Activated naive CD4-positive, alpha-beta T cell treated with anti-CD3 and anti-CD28 coated beads for 36 hours (primary cell): ENCODE measurements at regions not wholly inside any gene's neighbourhood (a gene's known extent, or its start where the extent isn't known, plus 50 kb on each side); places are given as distances from the start of the nearest gene placed in this dataset.

ENCODE experiments used
- CTCF ChIA-PET: fragments of 350-600 bp; sonication (Branson Sonifier 250); formaldehyde crosslinking; loops from one replicate; lab custom pipeline; 2021; ENCODE audit warnings: antibody characterized with exemption; lab: Charles Lee
- DNase-seq: peaks from one replicate; pipeline ENCODE4 v3.0.0-alpha.2; 2020
- H3K27ac Mint-ChIP-seq: one replicate; pipeline ENCODE4 v1.8.0; 2021; ENCODE audit warnings: mild to moderate bottlenecking, mixed read lengths
- H3K27me3 Mint-ChIP-seq: one replicate; pipeline ENCODE4 v1.8.0; 2021; ENCODE audit warnings: low read depth, mixed read lengths
- H3K36me3 Mint-ChIP-seq: one replicate; pipeline ENCODE4 v1.8.0; 2021; ENCODE audit warnings: low read depth, mixed read lengths
- H3K4me1 Mint-ChIP-seq: one replicate; pipeline ENCODE4 v1.8.0; 2021; ENCODE audit warnings: low read depth, mixed read lengths
- H3K4me3 Mint-ChIP-seq: one replicate; pipeline ENCODE4 v1.8.0; 2021; ENCODE audit warnings: mild to moderate bottlenecking, moderate library complexity, mixed read lengths
- H3K9me3 Mint-ChIP-seq: one replicate; pipeline ENCODE4 v1.8.0; 2021; ENCODE audit warnings: mixed read lengths
- intact Hi-C: fragments of 100-400 bp; cut with micrococcal nuclease; formaldehyde crosslinking; loops from one replicate; pipeline ENCODE4 v1.15.1; 2023

GRCh38 chr1:34376531-34376930 lies 199.8 kb downstream of the C1orf94 start:
- Mint-ChIP-seq H3K4me3 (no peak overlapping the region), H3K4me1 (no peaks in the 10 kb centered on the region), H3K9me3 (no peaks in the 10 kb centered on the region), H3K36me3 (no peaks in the 10 kb centered on the region), H3K27ac (no peak overlapping the region), H3K27me3 (peaks cover 38% of the 10 kb centered on the region)
- CTCF ChIA-PET, result no interaction called here
- intact Hi-C loops, result no loop called here
- DNase-seq, result no peak

- intact Hi-C loops, result no loop called here
- no peaks in the 10 kb centered on the region for H3K4me1 Mint-ChIP-seq
- H3K4me3 Mint-ChIP-seq, result no peak overlapping the region
- H3K36me3 Mint-ChIP-seq, result no peaks in the 10 kb centered on the region
- H3K9me3 Mint-ChIP-seq, result no peaks in the 10 kb centered on the region
- no peak for DNase-seq
- no peak overlapping the region for H3K27ac Mint-ChIP-seq
- CTCF ChIA-PET, result no interaction called here
- H3K27me3 Mint-ChIP-seq, result peaks cover 43% of the 10 kb centered on the region
These were observed 202.5 kb downstream of the C1orf94 start for GRCh38 chr1:34378968-34379856.

GRCh38 chr1:34379911-34380310 lies 203.2 kb downstream of the C1orf94 start:
- DNase-seq, result no peak
- intact Hi-C loops, result no loop called here
- Mint-ChIP-seq H3K4me1 (no peaks in the 10 kb centered on the region), H3K27me3 (peaks cover 40% of the 10 kb centered on the region), H3K36me3 (no peaks in the 10 kb centered on the region), H3K27ac (no peak overlapping the region), H3K4me3 (no peak overlapping the region), H3K9me3 (no peaks in the 10 kb centered on the region)
- CTCF ChIA-PET, result no interaction called here

GRCh38 chr1:34380526-34381124 lies 203.9 kb downstream of the C1orf94 start:
- H3K4me1 Mint-ChIP-seq, result no peaks in the 10 kb centered on the region
- no peak overlapping the region for H3K27ac Mint-ChIP-seq
- CTCF ChIA-PET, result no interaction called here
- H3K9me3 Mint-ChIP-seq, result no peaks in the 10 kb centered on the region
- H3K4me3 Mint-ChIP-seq, result no peak overlapping the region
- H3K27me3 Mint-ChIP-seq, result peaks cover 40% of the 10 kb centered on the region
- DNase-seq, result no peak
- H3K36me3 Mint-ChIP-seq, result no peaks in the 10 kb centered on the region
- intact Hi-C loops, result no loop called here

DNA sequence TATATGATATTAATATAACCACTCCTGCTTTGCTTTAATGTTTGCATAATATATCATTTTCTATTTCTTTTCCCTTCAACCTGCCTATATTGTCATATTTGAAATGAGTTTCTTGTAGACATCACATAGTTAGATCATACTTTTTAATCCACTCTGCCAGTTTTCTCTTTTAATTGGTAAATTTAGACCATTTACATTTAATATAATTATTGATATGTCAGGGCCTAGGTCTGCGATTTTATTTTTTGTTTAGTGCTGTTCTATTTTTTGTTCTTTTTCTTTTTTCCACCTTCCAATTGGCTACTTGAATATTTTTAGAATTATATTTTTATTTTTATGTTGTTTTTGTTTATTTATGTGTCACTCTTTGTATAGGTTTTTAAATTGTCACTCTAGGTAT lies 213.3 kb downstream of the C1orf94 start:
- H3K9me3 Mint-ChIP-seq, result peaks cover 18% of the 10 kb centered on the region
- DNase-seq, result no peak
- no peaks in the 10 kb centered on the region for H3K4me1 Mint-ChIP-seq
- H3K36me3 Mint-ChIP-seq, result no peaks in the 10 kb centered on the region
- intact Hi-C loops, result no loop called here
- no peak overlapping the region for H3K27ac Mint-ChIP-seq
- no peak overlapping the region for H3K4me3 Mint-ChIP-seq
- CTCF ChIA-PET, result no interaction called here
- peaks cover 14% of the 10 kb centered on the region for H3K27me3 Mint-ChIP-seq

- CTCF ChIA-PET, result no interaction called here
- peaks cover under 1% of the 10 kb centered on the region for H3K9me3 Mint-ChIP-seq
- no peak overlapping the region for H3K27ac Mint-ChIP-seq
- DNase-seq, result no peak
- no peaks in the 10 kb centered on the region for H3K4me1 Mint-ChIP-seq
- H3K36me3 Mint-ChIP-seq, result no peaks in the 10 kb centered on the region
- intact Hi-C loops, result no loop called here
- no peak overlapping the region for H3K4me3 Mint-ChIP-seq
- H3K27me3 Mint-ChIP-seq, result peaks cover 18% of the 10 kb centered on the region
These were observed 219.3 kb downstream of the C1orf94 start for GRCh38 chr1:34396042-34396441.

- CTCF ChIA-PET, result no interaction called here
- no peak overlapping the region for H3K4me3 Mint-ChIP-seq
- no peaks in the 10 kb centered on the region for H3K4me1 Mint-ChIP-seq
- H3K27ac Mint-ChIP-seq, result no peak overlapping the region
- intact Hi-C loops, result no loop called here
- no peaks in the 10 kb centered on the region for H3K9me3 Mint-ChIP-seq
- H3K27me3 Mint-ChIP-seq, result peaks cover 14% of the 10 kb centered on the region
- no peaks in the 10 kb centered on the region for H3K36me3 Mint-ChIP-seq
- DNase-seq, result no peak
These were observed 221.7 kb downstream of the C1orf94 start for GRCh38 chr1:34398241-34398915.

DNA sequence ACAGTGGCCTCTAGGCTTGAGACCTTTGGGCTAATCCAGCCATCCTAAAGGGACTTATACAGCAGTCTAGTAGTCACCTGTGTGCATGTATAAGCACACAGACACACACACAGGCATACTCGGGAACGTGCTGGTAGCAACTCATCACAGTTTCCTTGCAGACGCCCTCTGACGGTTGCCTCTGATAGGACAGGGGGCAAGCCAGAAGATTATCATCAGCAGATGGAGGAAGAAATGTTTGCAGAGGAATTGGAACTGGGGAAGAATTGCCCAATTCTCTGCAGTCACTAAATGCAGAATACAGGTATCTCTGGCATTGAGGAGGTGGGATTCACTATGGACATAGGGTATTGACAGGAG lies 222.2 kb downstream of the C1orf94 start:
- intact Hi-C loops, result no loop called here
- Mint-ChIP-seq H3K27me3 (peaks cover 14% of the 10 kb centered on the region), H3K27ac (no peak overlapping the region), H3K36me3 (no peaks in the 10 kb centered on the region), H3K4me3 (no peak overlapping the region), H3K9me3 (no peaks in the 10 kb centered on the region), H3K4me1 (no peaks in the 10 kb centered on the region)
- no peak for DNase-seq
- CTCF ChIA-PET, result no interaction called here

GRCh38 chr1:34400675-34401074 lies 224.0 kb downstream of the C1orf94 start:
- H3K27me3 Mint-ChIP-seq, result peaks cover 17% of the 10 kb centered on the region
- H3K27ac Mint-ChIP-seq, result no peak overlapping the region
- no peaks in the 10 kb centered on the region for H3K4me1 Mint-ChIP-seq
- no peaks in the 10 kb centered on the region for H3K36me3 Mint-ChIP-seq
- no peak for DNase-seq
- intact Hi-C loops, result no loop called here
- no peak overlapping the region for H3K4me3 Mint-ChIP-seq
- CTCF ChIA-PET, result no interaction called here
- peaks cover 3% of the 10 kb centered on the region for H3K9me3 Mint-ChIP-seq

DNA sequence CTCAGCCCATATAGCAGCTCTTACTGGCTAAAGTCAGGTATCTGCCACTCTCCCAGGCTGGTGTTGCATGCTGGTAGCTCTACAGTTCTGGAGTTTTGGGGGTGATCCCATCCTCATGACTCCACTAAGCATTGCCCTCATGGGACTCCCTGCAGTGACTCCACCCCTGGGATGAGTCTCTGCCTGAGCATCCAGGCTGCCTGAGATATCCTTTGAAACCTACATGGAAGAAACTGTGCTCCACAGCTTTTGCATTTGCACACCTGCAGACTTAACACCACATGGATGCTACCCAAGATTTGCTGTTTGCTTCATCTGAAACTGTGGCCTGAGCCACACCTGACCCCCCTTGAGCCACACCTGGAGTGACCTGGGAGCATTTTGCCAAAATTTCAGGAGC lies 226.4 kb downstream of the C1orf94 start:
- no peaks in the 10 kb centered on the region for H3K36me3 Mint-ChIP-seq
- peaks cover 16% of the 10 kb centered on the region for H3K27me3 Mint-ChIP-seq
- no peak overlapping the region for H3K4me3 Mint-ChIP-seq
- no peak for DNase-seq
- peaks cover 3% of the 10 kb centered on the region for H3K9me3 Mint-ChIP-seq
- intact Hi-C loops, result no loop called here
- H3K27ac Mint-ChIP-seq, result no peak overlapping the region
- CTCF ChIA-PET, result no interaction called here
- H3K4me1 Mint-ChIP-seq, result no peaks in the 10 kb centered on the region

DNA sequence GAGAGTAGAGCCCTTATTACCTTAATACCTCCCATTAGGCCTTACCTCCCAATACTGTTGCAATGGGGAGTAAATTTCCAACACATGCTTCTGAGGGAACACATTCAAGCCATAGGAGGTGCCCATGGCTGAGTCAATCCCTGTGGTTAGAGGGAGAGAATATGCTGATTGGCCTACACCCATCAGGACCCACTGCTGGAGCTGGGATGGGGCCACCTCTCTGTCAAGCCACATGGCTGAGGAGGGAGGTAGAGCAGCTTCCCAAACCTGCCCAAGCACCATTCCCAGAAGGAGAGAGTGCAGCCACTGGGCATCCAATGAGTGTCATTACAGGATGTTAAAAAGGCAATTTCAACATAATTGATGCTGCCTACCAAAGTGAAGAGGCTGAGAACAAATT lies 228.1 kb downstream of the C1orf94 start:
- no peak overlapping the region for H3K27ac Mint-ChIP-seq
- CTCF ChIA-PET, result no interaction called here
- no peak for DNase-seq
- no peaks in the 10 kb centered on the region for H3K4me1 Mint-ChIP-seq
- peaks cover 3% of the 10 kb centered on the region for H3K9me3 Mint-ChIP-seq
- intact Hi-C loops, result no loop called here
- H3K4me3 Mint-ChIP-seq, result no peak overlapping the region
- no peaks in the 10 kb centered on the region for H3K36me3 Mint-ChIP-seq
- peaks cover 19% of the 10 kb centered on the region for H3K27me3 Mint-ChIP-seq

DNA sequence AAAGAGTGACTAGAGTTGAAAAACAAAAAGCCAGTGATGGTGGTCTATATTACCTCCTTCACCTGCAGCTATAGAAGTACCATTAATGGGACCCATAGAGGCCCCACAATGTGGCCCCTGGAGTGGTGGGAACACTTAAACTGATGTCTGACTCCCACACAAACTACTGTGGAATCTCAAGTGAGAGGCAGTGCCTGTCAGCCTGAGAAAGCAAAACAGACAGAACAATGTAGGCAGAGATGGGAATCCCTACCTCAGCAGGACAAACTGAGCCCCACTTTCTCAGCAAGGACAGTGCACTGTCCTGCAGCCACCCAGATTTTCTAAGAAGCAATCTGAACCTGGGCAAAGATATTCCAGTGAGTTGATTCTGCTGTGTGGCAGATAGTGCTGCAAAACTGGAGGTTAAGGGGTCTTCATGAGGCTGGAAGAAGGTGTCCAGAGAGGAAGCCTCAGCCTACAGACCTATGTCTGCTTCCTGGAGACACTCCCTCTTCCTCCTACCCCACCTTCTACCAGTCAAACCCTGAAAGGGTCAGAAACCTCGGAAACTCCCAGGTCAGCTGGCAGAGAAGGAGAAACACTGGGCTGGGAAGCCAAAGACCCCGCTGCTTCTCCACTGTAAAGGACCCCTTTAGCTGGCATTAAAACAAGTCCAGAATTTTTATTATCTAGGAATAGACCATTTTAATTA lies 228.7 kb downstream of the C1orf94 start:
- peaks cover 3% of the 10 kb centered on the region for H3K9me3 Mint-ChIP-seq
- peaks cover 15% of the 10 kb centered on the region for H3K27me3 Mint-ChIP-seq
- CTCF ChIA-PET, result no interaction called here
- DNase-seq, result no peak
- no peak overlapping the region for H3K27ac Mint-ChIP-seq
- H3K4me1 Mint-ChIP-seq, result no peaks in the 10 kb centered on the region
- intact Hi-C loops, result no loop called here
- H3K4me3 Mint-ChIP-seq, result no peak overlapping the region
- no peaks in the 10 kb centered on the region for H3K36me3 Mint-ChIP-seq
